Stimulated activated effector memory CD8-positive, alpha-beta T cell treated with anti-CD3 and anti-CD28 coated beads, Interleukin-12 subunit alpha, Interleukin-12 subunit beta, amount 100 ng/mL, for 72 hours (primary cell): ENCODE measurements at regions not wholly inside any gene's neighbourhood (a gene's known extent, or its start where the extent isn't known, plus 50 kb on each side); places are given as distances from the start of the nearest gene placed in this dataset.

Experiments
- ATAC-seq: fragments of 150-1000 bp; cut with Tn5 transposase; 2 replicates; pipeline ENCODE4 v1.10.0; 2021
- DNase-seq, 2 donors: peaks; one replicate each; pipeline ENCODE4 v3.0.0; 2021 to 2022; ENCODE audit warnings: low spot score in 2 of 2
- H3K27ac Mint-ChIP-seq: one replicate; pipeline ENCODE4 v1.8.0; 2022; ENCODE audit warnings: mild to moderate bottlenecking, mixed read lengths
- H3K36me3 Mint-ChIP-seq: one replicate; pipeline ENCODE4 v1.8.0; 2022; ENCODE audit warnings: mild to moderate bottlenecking, mixed read lengths
- H3K4me1 Mint-ChIP-seq: one replicate; pipeline ENCODE4 v1.8.0; 2022; ENCODE audit warnings: mixed read lengths
- H3K4me3 Mint-ChIP-seq: one replicate; pipeline ENCODE4 v1.8.0; 2022; ENCODE audit warnings: mild to moderate bottlenecking, mixed read lengths
- H3K9me3 Mint-ChIP-seq: one replicate; pipeline ENCODE4 v1.8.0; 2022; ENCODE audit warnings: mixed read lengths

- no peak overlapping the region for H3K4me3 Mint-ChIP-seq
- H3K36me3 Mint-ChIP-seq: no peaks in the 10 kb centered on the region
- ATAC-seq: no peak
- no peaks in the 10 kb centered on the region for H3K4me1 Mint-ChIP-seq
- H3K27ac Mint-ChIP-seq: no peak overlapping the region
- DNase-seq: no peak
- no peaks in the 10 kb centered on the region for H3K9me3 Mint-ChIP-seq
Measured at GRCh38 chr17:14923981-14924380, 341.1 kb downstream of the PMP22 start.

DNA sequence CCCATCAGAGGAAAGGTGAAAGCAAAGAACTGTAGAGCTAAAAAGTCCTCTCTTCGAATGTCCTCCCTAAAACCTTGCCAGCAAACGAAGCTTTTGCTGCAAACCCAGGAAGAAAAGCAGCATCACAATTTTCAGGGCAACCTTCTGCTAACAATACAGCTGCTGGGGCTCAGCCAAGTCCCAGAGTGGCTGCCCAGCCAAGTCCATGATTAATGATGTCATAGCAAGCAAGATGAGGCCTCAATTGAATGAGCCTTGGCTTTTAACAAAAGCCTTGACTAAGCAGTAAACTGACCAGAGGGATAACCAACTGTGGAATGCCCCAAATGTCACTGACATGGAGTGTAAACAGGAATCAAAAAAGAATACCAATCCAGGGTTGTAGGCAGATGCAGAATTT, 342.7 kb downstream of the PMP22 start:
- no peak for ATAC-seq
- no peak for DNase-seq
- Mint-ChIP-seq H3K27ac (no peak overlapping the region), H3K9me3 (no peaks in the 10 kb centered on the region), H3K4me1 (no peaks in the 10 kb centered on the region), H3K4me3 (no peak overlapping the region), H3K36me3 (no peaks in the 10 kb centered on the region)

- DNase-seq: no peak
- H3K9me3 Mint-ChIP-seq: no peaks in the 10 kb centered on the region
- H3K27ac Mint-ChIP-seq: no peak overlapping the region
- H3K4me3 Mint-ChIP-seq: no peak overlapping the region
- no peaks in the 10 kb centered on the region for H3K36me3 Mint-ChIP-seq
- no peak for ATAC-seq
- no peaks in the 10 kb centered on the region for H3K4me1 Mint-ChIP-seq
Measured at GRCh38 chr17:14921936-14922335, 343.2 kb downstream of the PMP22 start.

DNA sequence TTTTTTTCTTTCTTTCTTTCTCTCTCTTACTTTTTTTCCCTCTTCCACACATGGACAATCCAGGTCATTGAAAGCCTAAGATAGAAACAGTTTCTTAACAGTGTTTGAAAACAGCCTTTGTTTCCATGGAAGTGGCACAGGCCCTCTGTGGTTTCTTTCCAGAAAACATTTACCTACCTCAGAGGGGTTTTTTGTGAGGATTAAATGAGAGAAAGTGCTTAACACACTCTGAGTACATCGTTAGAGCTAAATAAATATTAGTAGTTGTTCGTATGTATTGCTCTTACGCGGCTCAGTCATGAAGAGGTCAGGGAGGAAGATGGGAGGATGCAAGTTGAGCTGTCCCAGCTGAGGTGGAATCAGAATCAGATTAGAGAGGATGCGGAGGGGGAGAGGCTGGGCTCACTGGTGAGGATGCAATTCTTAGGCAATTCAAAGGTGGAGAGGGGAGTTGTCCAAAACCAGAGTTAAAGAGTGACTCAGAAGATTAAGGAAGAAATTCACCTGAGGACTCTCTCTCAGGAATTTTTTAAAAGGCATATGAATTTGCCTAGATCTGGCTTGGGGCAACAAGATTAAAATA, 345.4 kb downstream of the PMP22 start:
- DNase-seq: no peak
- H3K36me3 Mint-ChIP-seq: no peaks in the 10 kb centered on the region
- H3K4me1 Mint-ChIP-seq: no peaks in the 10 kb centered on the region
- H3K4me3 Mint-ChIP-seq: no peak overlapping the region
- H3K9me3 Mint-ChIP-seq: no peaks in the 10 kb centered on the region
- H3K27ac Mint-ChIP-seq: no peak overlapping the region
- no peak for ATAC-seq

- H3K4me1 Mint-ChIP-seq: no peaks in the 10 kb centered on the region
- no peaks in the 10 kb centered on the region for H3K36me3 Mint-ChIP-seq
- H3K27ac Mint-ChIP-seq: no peak overlapping the region
- ATAC-seq (no peak), DNase-seq (no peak)
- H3K4me3 Mint-ChIP-seq: no peak overlapping the region
- no peaks in the 10 kb centered on the region for H3K9me3 Mint-ChIP-seq
Measured at GRCh38 chr17:14919094-14919493, 346.0 kb downstream of the PMP22 start.

GRCh38 chr17:14918540-14918939, 346.6 kb downstream of the PMP22 start:
- Mint-ChIP-seq H3K27ac (no peak overlapping the region), H3K9me3 (peaks cover 4% of the 10 kb centered on the region), H3K36me3 (no peaks in the 10 kb centered on the region), H3K4me3 (no peak overlapping the region), H3K4me1 (no peaks in the 10 kb centered on the region)
- ATAC-seq: no peak
- DNase-seq: no peak

- Mint-ChIP-seq H3K27ac (no peak overlapping the region), H3K4me3 (no peak overlapping the region), H3K36me3 (no peaks in the 10 kb centered on the region), H3K4me1 (no peaks in the 10 kb centered on the region), H3K9me3 (peaks cover 6% of the 10 kb centered on the region)
- ATAC-seq (no peak), DNase-seq (no peak)
Measured at GRCh38 chr17:14910916-14911315, 354.2 kb downstream of the PMP22 start.

- DNase-seq: no peak
- no peak for ATAC-seq
- Mint-ChIP-seq H3K4me3 (no peak overlapping the region), H3K36me3 (no peaks in the 10 kb centered on the region), H3K9me3 (no peaks in the 10 kb centered on the region), H3K4me1 (no peaks in the 10 kb centered on the region), H3K27ac (no peak overlapping the region)
Measured at GRCh38 chr17:14904386-14904785, 360.7 kb downstream of the PMP22 start.

- Mint-ChIP-seq H3K27ac (no peak overlapping the region), H3K4me3 (no peak overlapping the region), H3K9me3 (no peaks in the 10 kb centered on the region), H3K4me1 (no peaks in the 10 kb centered on the region), H3K36me3 (no peaks in the 10 kb centered on the region)
- ATAC-seq (no peak), DNase-seq (no peak)
Measured at GRCh38 chr17:14903854-14904253, 361.3 kb downstream of the PMP22 start.

- ATAC-seq: no peak
- H3K36me3 Mint-ChIP-seq: no peaks in the 10 kb centered on the region
- no peak overlapping the region for H3K4me3 Mint-ChIP-seq
- no peak overlapping the region for H3K27ac Mint-ChIP-seq
- H3K4me1 Mint-ChIP-seq: no peaks in the 10 kb centered on the region
- peaks cover 3% of the 10 kb centered on the region for H3K9me3 Mint-ChIP-seq
- DNase-seq: no peak
Measured at GRCh38 chr17:14902803-14903202, 362.3 kb downstream of the PMP22 start.

- H3K9me3 Mint-ChIP-seq: peaks cover 3% of the 10 kb centered on the region
- no peak for DNase-seq
- no peak for ATAC-seq
Measured at GRCh38 chr17:14902297-14902696, 362.8 kb downstream of the PMP22 start.

GRCh38 chr17:14901376-14901775, 363.8 kb downstream of the PMP22 start:
- DNase-seq (no peak), ATAC-seq (no peak)
- peaks cover 3% of the 10 kb centered on the region for H3K9me3 Mint-ChIP-seq
- no peak overlapping the region for H3K27ac Mint-ChIP-seq
- no peak overlapping the region for H3K4me3 Mint-ChIP-seq
- H3K36me3 Mint-ChIP-seq: no peaks in the 10 kb centered on the region
- no peaks in the 10 kb centered on the region for H3K4me1 Mint-ChIP-seq

More at GRCh38 chr17:14902297-14902696, 362.8 kb downstream of the PMP22 start:
- no peaks in the 10 kb centered on the region for H3K36me3 Mint-ChIP-seq
- H3K27ac Mint-ChIP-seq: no peak overlapping the region
- H3K4me3 Mint-ChIP-seq: no peak overlapping the region
- H3K4me1 Mint-ChIP-seq: no peaks in the 10 kb centered on the region

DNA sequence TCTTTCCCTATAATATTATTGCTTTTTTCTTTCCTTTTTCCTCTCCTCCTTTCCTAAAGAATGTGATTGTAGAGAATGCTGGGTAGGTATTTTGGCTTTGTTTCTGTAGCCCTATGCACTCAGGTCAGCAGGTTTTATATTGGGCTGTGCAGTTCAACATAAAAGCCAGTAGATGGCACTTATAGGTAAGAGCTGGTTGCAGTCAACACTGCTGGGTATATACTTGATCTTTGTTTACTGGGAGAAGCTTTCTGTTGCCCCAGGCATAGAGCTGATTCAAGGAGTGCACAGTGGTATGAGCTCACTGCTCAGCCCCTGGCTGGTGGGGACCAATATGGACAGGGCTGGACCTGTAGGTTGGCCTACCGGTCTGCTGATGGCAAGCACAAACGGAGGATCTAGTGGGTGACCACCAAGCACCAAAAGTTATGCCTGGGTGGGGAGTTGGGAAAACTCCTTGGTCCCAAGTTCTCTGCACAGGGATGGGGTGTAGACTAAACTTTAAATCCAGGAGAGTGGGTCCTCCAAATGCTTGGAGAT, 378.9 kb downstream of the PMP22 start:
- Mint-ChIP-seq H3K4me1 (no peaks in the 10 kb centered on the region), H3K36me3 (no peaks in the 10 kb centered on the region), H3K27ac (no peak overlapping the region), H3K4me3 (no peak overlapping the region), H3K9me3 (peaks cover 18% of the 10 kb centered on the region)
- no peak for ATAC-seq
- no peak for DNase-seq

DNA sequence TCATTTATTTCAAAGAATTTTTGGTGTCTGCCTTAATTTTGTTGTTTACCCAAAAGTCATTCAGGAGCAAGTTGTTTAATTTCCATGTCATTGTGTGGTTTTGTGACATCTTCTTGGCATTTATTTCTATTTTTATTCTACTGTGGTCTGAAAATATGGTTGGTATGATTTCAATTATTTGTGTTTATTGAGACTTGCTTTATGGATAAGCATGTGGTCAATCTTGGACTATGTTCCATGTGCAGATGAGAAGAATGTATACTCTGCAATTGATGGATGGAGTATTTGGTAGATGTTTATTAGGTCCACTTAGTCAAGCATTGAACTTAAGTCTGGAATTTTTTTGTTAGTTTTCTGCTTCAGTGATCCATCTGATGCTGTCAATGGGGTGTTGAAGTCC, 383.0 kb downstream of the PMP22 start:
- Mint-ChIP-seq H3K36me3 (no peaks in the 10 kb centered on the region), H3K4me1 (no peaks in the 10 kb centered on the region), H3K9me3 (peaks cover 12% of the 10 kb centered on the region), H3K4me3 (no peak overlapping the region), H3K27ac (no peak overlapping the region)
- no peak for ATAC-seq
- no peak for DNase-seq

- H3K4me3 Mint-ChIP-seq: no peak overlapping the region
- no peak overlapping the region for H3K27ac Mint-ChIP-seq
- ATAC-seq: no peak
- no peak for DNase-seq
- H3K4me1 Mint-ChIP-seq: no peaks in the 10 kb centered on the region
- H3K9me3 Mint-ChIP-seq: no peaks in the 10 kb centered on the region
- no peaks in the 10 kb centered on the region for H3K36me3 Mint-ChIP-seq
Measured at GRCh38 chr17:14875557-14876412, 389.3 kb downstream of the PMP22 start.

GRCh38 chr17:14873996-14874395, 391.1 kb downstream of the PMP22 start:
- Mint-ChIP-seq H3K36me3 (no peaks in the 10 kb centered on the region), H3K4me1 (no peaks in the 10 kb centered on the region), H3K27ac (no peak overlapping the region), H3K4me3 (no peak overlapping the region), H3K9me3 (no peaks in the 10 kb centered on the region)
- ATAC-seq (no peak), DNase-seq (no peak)
